Neural cell (in vitro differentiated cells): ENCODE measurements at regions not wholly inside any gene's neighbourhood (a gene's known extent, or its start where the extent isn't known, plus 50 kb on each side); places are given as distances from the start of the nearest gene placed in this dataset.
A peak's percentile ranks its signal among the peaks of the same experiment; 100 is the strongest.

Experiments
- H2AFZ ChIP-seq: fragments of 200-600, 300-800 bp; sonication (generic), shearing (Covaris generic); 2 replicates; pipeline ENCODE4 v1.6.0; 2014; ENCODE audit warnings: low read depth, mild to moderate bottlenecking, antibody characterized with exemption, low read length, moderate library complexity
- H3F3A ChIP-seq: fragments of 200-600 bp; shearing (Covaris generic); 2 replicates; pipeline ENCODE4 v1.6.1; 2016; ENCODE audit warnings: mild to moderate bottlenecking, moderate library complexity, mixed read lengths, antibody characterized with exemption, low read length; ENCODE audit not compliant: insufficient read depth, poor library complexity, severe bottlenecking
- H3K27ac ChIP-seq: fragments of 200-600, 300-800 bp; sonication (generic), shearing (Covaris generic); 2 replicates; pipeline ENCODE4 v1.5.1; 2014; ENCODE audit warnings: mild to moderate bottlenecking, low read length, moderate library complexity
- H3K27me3 ChIP-seq: fragments of 300-800, 200-600 bp; sonication (generic), shearing (Covaris generic); 2 replicates; pipeline ENCODE4 v1.6.0; 2014; ENCODE audit warnings: mild to moderate bottlenecking, low read depth, low read length, moderate library complexity; ENCODE audit not compliant: insufficient read depth
- H3K36me3 ChIP-seq: fragments of 300-800, 200-600 bp; sonication (generic), shearing (Covaris generic); 2 replicates; pipeline ENCODE4 v1.5.1; 2014; ENCODE audit warnings: mild to moderate bottlenecking, antibody characterized with exemption, low read length, moderate library complexity; ENCODE audit not compliant: insufficient read depth
- H3K4me2 ChIP-seq: fragments of 300-800, 200-600 bp; sonication (generic), shearing (Covaris generic); 2 replicates; pipeline ENCODE4 v1.6.0; 2014; ENCODE audit warnings: mild to moderate bottlenecking, low read length
- H3K4me3 ChIP-seq: fragments of 300-800, 200-600 bp; sonication (generic), shearing (Covaris generic); 2 replicates; pipeline ENCODE4 v1.5.1; 2014; ENCODE audit warnings: mild to moderate bottlenecking, low read length, moderate library complexity
- H3K79me2 ChIP-seq: fragments of 200-600 bp; shearing (Covaris generic); replicated peaks from 2 replicates; pipeline ENCODE4 v1.6.0; 2014; ENCODE audit warnings: mild to moderate bottlenecking, low read length, moderate library complexity; ENCODE audit not compliant: insufficient read depth
- H3K9ac ChIP-seq: fragments of 300-800, 200-600 bp; sonication (generic), shearing (Covaris generic); 2 replicates; pipeline ENCODE4 v1.6.1; 2016; ENCODE audit warnings: mild to moderate bottlenecking, low read length, mixed read lengths
- H3K9me2 ChIP-seq: fragments of 200-600 bp; shearing (Covaris generic); 2 replicates; pipeline ENCODE4 v1.6.1; 2016; ENCODE audit warnings: mild to moderate bottlenecking, low read length, mixed read lengths; ENCODE audit not compliant: insufficient read depth
- H3K9me3 ChIP-seq: fragments of 200-600, 300-800 bp; sonication (generic), shearing (Covaris generic); 2 replicates; pipeline ENCODE4 v1.6.1; 2016; ENCODE audit warnings: mild to moderate bottlenecking, mixed run types, low read length, moderate library complexity, mixed read lengths
- H4K20me1 ChIP-seq: fragments of 200-600 bp; shearing (Covaris generic); 2 replicates; pipeline ENCODE4 v1.6.1; 2016; ENCODE audit warnings: mild to moderate bottlenecking, mixed run types; ENCODE audit not compliant: insufficient read depth
- EP300 ChIP-seq: fragments of 450-650 bp; conservative IDR thresholded peaks from 2 replicates; pipeline ENCODE4 v1.6.1; 2014; ENCODE audit warnings: antibody characterized with exemption, mild to moderate bottlenecking, moderate library complexity; ENCODE audit not compliant: poor library complexity, severe bottlenecking
- EZH2 ChIP-seq: fragments of 200-600, 300-800 bp; shearing (Covaris generic), sonication (generic); IDR thresholded peaks from 2 replicates; pipeline ENCODE4 v1.6.1; 2014; ENCODE audit warnings: antibody characterized with exemption, low read length, borderline replicate concordance, mild to moderate bottlenecking; ENCODE audit not compliant: insufficient read depth, poor library complexity, severe bottlenecking
- MXI1 ChIP-seq: fragments of 450-650 bp; conservative IDR thresholded peaks from 2 replicates; pipeline ENCODE4 v1.6.1; 2014; ENCODE audit warnings: antibody characterized with exemption, mild to moderate bottlenecking; ENCODE audit not compliant: poor library complexity, severe bottlenecking
- POLR2AphosphoS5 ChIP-seq: IDR thresholded peaks from 2 replicates; pipeline ENCODE4 v1.6.1; 2012
- RAD21 ChIP-seq: fragments of 450-650 bp; conservative IDR thresholded peaks from 2 replicates; pipeline ENCODE4 v1.6.1; 2014; ENCODE audit warnings: antibody characterized with exemption, mild to moderate bottlenecking, moderate library complexity
- SMC3 ChIP-seq: fragments of 450-650 bp; conservative IDR thresholded peaks from 2 replicates; pipeline ENCODE4 v1.6.1; 2014; ENCODE audit warnings: antibody characterized with exemption, mild to moderate bottlenecking, moderate library complexity; ENCODE audit not compliant: poor library complexity
- TAF1 ChIP-seq: IDR thresholded peaks from 2 replicates; pipeline ENCODE4 v1.6.1; 2012; ENCODE audit warnings: low read depth
- TF ChIP-seq, protein P1 (sequence below): IDR thresholded peaks from 2 replicates; pipeline ENCODE4 v1.6.1; 2012; ENCODE audit warnings: borderline replicate concordance
- TF ChIP-seq, protein P2 (sequence below): fragments of 450-650 bp; IDR thresholded peaks from 2 replicates; pipeline ENCODE4 v1.5.1; 2014; ENCODE audit warnings: antibody characterized with exemption, mild to moderate bottlenecking, moderate library complexity; ENCODE audit not compliant: poor library complexity, severe bottlenecking

DNA sequence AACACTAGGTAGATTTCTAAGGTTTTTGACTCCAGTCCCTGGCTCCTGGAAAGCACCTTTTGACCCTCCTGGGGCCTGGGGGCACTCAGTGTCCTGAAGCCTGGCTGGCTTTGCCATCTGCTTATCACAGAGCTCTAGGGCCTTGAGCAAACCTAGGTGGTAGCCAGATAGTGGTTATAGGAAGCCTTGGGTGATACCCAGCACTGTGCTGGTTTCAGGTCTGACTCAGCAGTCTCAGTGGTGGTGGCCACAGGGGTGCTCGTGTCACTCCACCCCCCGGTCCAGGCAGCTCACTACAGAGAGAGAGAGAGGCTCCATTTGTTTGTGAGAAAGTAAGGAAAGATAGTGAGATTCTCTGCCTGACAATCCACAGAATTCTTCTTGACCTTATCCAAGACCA is 195.8 kb upstream of the ZFP42 start:
- Histone ChIP-seq H3K9me3 (no peaks in the 10 kb centered on the region), H4K20me1 (no peaks in the 10 kb centered on the region), H3F3A (no peaks in the 10 kb centered on the region), H3K27ac (no peak overlapping the region), H3K27me3 (no peaks in the 10 kb centered on the region), H3K79me2 (no peaks in the 10 kb centered on the region), H2AFZ (no peak overlapping the region), H3K4me3 (no peak overlapping the region), H3K36me3 (no peaks in the 10 kb centered on the region), H3K9me2 (no peaks in the 10 kb centered on the region), H3K9ac (no peak overlapping the region), H3K4me2 (no peak overlapping the region)
- no peak for TF ChIP-seq POLR2AphosphoS5
- no peak for TF ChIP-seq RAD21
- TF ChIP-seq TAF1: no peak
- TF ChIP-seq, protein P1, sequence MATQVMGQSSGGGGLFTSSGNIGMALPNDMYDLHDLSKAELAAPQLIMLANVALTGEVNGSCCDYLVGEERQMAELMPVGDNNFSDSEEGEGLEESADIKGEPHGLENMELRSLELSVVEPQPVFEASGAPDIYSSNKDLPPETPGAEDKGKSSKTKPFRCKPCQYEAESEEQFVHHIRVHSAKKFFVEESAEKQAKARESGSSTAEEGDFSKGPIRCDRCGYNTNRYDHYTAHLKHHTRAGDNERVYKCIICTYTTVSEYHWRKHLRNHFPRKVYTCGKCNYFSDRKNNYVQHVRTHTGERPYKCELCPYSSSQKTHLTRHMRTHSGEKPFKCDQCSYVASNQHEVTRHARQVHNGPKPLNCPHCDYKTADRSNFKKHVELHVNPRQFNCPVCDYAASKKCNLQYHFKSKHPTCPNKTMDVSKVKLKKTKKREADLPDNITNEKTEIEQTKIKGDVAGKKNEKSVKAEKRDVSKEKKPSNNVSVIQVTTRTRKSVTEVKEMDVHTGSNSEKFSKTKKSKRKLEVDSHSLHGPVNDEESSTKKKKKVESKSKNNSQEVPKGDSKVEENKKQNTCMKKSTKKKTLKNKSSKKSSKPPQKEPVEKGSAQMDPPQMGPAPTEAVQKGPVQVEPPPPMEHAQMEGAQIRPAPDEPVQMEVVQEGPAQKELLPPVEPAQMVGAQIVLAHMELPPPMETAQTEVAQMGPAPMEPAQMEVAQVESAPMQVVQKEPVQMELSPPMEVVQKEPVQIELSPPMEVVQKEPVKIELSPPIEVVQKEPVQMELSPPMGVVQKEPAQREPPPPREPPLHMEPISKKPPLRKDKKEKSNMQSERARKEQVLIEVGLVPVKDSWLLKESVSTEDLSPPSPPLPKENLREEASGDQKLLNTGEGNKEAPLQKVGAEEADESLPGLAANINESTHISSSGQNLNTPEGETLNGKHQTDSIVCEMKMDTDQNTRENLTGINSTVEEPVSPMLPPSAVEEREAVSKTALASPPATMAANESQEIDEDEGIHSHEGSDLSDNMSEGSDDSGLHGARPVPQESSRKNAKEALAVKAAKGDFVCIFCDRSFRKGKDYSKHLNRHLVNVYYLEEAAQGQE: no peak

DNA sequence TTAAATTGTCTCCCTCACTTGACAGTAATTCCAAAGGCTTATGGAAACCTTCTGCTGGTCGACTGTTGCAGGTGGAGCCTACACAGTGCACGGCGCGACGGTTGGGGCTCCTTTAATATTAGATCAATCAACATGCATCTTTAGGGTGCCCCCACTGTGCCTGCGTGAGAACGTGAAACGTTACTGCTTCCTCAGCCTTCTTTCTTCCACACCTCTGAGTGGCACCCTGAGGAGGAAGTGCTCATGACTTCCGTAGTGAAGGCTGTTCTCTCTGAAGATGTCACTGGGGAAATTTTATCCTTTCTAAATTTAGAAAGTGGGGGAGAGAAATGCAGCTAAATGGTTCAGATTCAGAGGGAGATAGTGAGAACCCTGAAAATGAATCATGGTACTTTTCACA is 184.0 kb upstream of the ZFP42 start:
- TF ChIP-seq POLR2AphosphoS5: peak; percentile 30
- no peak for TF ChIP-seq TAF1
- no peak for TF ChIP-seq EZH2
- no peak for TF ChIP-seq RAD21
- TF ChIP-seq, protein P2, sequence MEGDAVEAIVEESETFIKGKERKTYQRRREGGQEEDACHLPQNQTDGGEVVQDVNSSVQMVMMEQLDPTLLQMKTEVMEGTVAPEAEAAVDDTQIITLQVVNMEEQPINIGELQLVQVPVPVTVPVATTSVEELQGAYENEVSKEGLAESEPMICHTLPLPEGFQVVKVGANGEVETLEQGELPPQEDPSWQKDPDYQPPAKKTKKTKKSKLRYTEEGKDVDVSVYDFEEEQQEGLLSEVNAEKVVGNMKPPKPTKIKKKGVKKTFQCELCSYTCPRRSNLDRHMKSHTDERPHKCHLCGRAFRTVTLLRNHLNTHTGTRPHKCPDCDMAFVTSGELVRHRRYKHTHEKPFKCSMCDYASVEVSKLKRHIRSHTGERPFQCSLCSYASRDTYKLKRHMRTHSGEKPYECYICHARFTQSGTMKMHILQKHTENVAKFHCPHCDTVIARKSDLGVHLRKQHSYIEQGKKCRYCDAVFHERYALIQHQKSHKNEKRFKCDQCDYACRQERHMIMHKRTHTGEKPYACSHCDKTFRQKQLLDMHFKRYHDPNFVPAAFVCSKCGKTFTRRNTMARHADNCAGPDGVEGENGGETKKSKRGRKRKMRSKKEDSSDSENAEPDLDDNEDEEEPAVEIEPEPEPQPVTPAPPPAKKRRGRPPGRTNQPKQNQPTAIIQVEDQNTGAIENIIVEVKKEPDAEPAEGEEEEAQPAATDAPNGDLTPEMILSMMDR: no peak
- TF ChIP-seq EP300: peak; percentile 14
- no peak for TF ChIP-seq MXI1
- TF ChIP-seq SMC3: no peak
- TF ChIP-seq, protein P1: no peak
- Histone ChIP-seq H3K4me3 (no peak overlapping the region), H3K9me3 (no peaks in the 10 kb centered on the region), H3K4me2 (no peak overlapping the region), H3K79me2 (no peaks in the 10 kb centered on the region), H4K20me1 (no peaks in the 10 kb centered on the region), H3K27me3 (no peaks in the 10 kb centered on the region), H3K9ac (no peak overlapping the region), H2AFZ (no peak overlapping the region), H3K9me2 (no peaks in the 10 kb centered on the region), H3F3A (no peaks in the 10 kb centered on the region), H3K27ac (peak overlapping the region; percentile 13), H3K36me3 (no peaks in the 10 kb centered on the region)
